ENCODE measurements at regions not wholly inside any gene's neighbourhood (a gene's known extent, or its start where the extent isn't known, plus 50 kb on each side); places are given as distances from the start of the nearest gene placed in this dataset.

DNA sequence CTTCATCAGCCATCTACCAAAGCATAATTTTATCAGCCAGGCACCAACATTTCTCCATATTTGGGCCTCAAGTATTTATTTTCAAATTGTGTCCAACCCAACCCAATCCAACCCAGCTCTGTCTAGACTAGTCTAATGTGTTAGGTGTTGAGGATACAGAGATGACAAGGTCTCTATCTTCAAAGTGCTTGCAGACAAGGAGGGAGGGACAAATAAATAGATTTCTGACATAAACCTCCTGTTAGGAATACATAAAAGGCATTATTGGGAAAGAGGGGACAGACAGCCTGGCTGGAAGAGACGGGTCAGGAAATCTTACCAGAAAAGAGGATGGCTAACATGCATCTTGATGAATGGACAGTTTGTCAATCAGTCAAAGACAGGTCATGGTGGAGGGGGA, 115.4 kb upstream of the RPS6KA3 start:
- no peaks in the 10 kb centered on the region for H3K27me3 ChIP-seq (ENCODE audit: control insufficient read depth, insufficient read depth, low read length, poor library complexity, severe bottlenecking)
- WGBS, 2 experiments (ENCODE audit: insufficient coverage in 1 of 2, insufficient read length in 1 of 2), result 100% methylated on average over 1 of the region's 1 CpG; no CpG with 5 or more reads in 1 of the 2 experiments
- no peak overlapping the region for H3K27ac ChIP-seq (ENCODE audit: low read depth, low read length)
- H3K4me1 Mint-ChIP-seq, result no peaks in the 10 kb centered on the region
- H3K36me3 Mint-ChIP-seq (ENCODE audit: low read depth), result no peaks in the 10 kb centered on the region
- TF ChIP-seq, protein P1, sequence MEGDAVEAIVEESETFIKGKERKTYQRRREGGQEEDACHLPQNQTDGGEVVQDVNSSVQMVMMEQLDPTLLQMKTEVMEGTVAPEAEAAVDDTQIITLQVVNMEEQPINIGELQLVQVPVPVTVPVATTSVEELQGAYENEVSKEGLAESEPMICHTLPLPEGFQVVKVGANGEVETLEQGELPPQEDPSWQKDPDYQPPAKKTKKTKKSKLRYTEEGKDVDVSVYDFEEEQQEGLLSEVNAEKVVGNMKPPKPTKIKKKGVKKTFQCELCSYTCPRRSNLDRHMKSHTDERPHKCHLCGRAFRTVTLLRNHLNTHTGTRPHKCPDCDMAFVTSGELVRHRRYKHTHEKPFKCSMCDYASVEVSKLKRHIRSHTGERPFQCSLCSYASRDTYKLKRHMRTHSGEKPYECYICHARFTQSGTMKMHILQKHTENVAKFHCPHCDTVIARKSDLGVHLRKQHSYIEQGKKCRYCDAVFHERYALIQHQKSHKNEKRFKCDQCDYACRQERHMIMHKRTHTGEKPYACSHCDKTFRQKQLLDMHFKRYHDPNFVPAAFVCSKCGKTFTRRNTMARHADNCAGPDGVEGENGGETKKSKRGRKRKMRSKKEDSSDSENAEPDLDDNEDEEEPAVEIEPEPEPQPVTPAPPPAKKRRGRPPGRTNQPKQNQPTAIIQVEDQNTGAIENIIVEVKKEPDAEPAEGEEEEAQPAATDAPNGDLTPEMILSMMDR (conservative IDR thresholded peaks at IDR 0.05), result no peak
- no peak overlapping the region for H3K27ac Mint-ChIP-seq
- no peak overlapping the region for H3K4me3 ChIP-seq (ENCODE audit: low read length)
- H3K36me3 ChIP-seq (ENCODE audit: control insufficient read depth, insufficient read depth, low read length), result no peaks in the 10 kb centered on the region
- DNase-seq, result no peak
- no peaks in the 10 kb centered on the region for H3K27me3 Mint-ChIP-seq (ENCODE audit: insufficient read depth)
- H3K4me3 Mint-ChIP-seq, result no peak overlapping the region
- H3K9me3 ChIP-seq (ENCODE audit: control insufficient read depth, low read length), result no peaks in the 10 kb centered on the region
- no peak overlapping the region for H3K9ac ChIP-seq (ENCODE audit: extremely low read depth, low read length, poor library complexity, severe bottlenecking)
- no peaks in the 10 kb centered on the region for H3K4me1 ChIP-seq (ENCODE audit: control insufficient read depth, insufficient read depth, low read length)
- H3K9me3 Mint-ChIP-seq, result peaks cover 32% of the 10 kb centered on the region

DNA sequence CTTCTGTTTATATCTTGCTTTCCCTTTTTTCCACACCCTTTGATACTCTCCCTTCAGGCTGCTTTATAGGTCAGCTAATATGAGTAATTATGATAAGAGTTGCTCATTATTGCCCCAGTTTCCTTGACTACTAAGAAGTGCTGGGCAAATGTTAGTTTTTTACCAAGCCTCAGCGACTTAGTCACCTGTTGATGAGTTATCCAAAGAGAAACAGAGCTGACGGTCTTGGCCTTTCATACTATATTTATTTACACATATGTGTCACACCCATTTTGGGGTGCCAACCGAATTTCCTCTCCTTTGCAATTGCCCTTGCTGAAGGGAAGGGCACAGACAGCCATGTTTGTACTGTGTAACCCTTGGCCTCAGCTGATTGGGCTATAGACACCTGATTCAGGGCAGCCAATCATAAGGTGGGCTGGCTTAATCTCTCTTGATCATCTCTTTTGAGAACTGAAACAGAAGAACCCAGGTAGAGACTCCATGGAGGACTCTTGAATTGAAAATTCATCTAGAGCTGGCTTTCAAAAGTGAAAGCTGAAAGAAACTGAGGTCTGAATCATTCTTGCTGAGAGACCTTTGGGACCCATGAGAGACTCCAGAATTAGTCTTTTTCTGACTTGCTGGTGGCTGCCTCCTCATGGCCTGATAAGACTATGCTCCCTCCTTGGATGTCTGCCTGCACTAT, 111.7 kb upstream of the RPS6KA3 start:
- no peaks in the 10 kb centered on the region for H3K27me3 ChIP-seq (ENCODE audit: control insufficient read depth, insufficient read depth, low read length, poor library complexity, severe bottlenecking)
- Mint-ChIP-seq H3K36me3 (ENCODE audit: low read depth) (no peaks in the 10 kb centered on the region), H3K27me3 (ENCODE audit: insufficient read depth) (no peaks in the 10 kb centered on the region), H3K4me3 (no peak overlapping the region), H3K27ac (no peak overlapping the region), H3K9me3 (peaks cover 32% of the 10 kb centered on the region), H3K4me1 (peaks cover 3% of the 10 kb centered on the region)
- DNase-seq, result no peak
- TF ChIP-seq, protein P1 (conservative IDR thresholded peaks at IDR 0.05), result no peak
- no peak overlapping the region for H3K9ac ChIP-seq (ENCODE audit: extremely low read depth, low read length, poor library complexity, severe bottlenecking)
- 80 to 83% methylated on average over 1 to 3 of the region's 3 CpGs for WGBS, 2 experiments (ENCODE audit: insufficient coverage in 1 of 2, insufficient read length in 1 of 2)
- H3K9me3 ChIP-seq (ENCODE audit: control insufficient read depth, low read length), result peaks cover 7% of the 10 kb centered on the region
- H3K4me1 ChIP-seq (ENCODE audit: control insufficient read depth, insufficient read depth, low read length), result no peaks in the 10 kb centered on the region
- no peaks in the 10 kb centered on the region for H3K36me3 ChIP-seq (ENCODE audit: control insufficient read depth, insufficient read depth, low read length)
- H3K4me3 ChIP-seq (ENCODE audit: low read length), result no peak overlapping the region
- H3K27ac ChIP-seq (ENCODE audit: low read depth, low read length), result no peak overlapping the region

DNA sequence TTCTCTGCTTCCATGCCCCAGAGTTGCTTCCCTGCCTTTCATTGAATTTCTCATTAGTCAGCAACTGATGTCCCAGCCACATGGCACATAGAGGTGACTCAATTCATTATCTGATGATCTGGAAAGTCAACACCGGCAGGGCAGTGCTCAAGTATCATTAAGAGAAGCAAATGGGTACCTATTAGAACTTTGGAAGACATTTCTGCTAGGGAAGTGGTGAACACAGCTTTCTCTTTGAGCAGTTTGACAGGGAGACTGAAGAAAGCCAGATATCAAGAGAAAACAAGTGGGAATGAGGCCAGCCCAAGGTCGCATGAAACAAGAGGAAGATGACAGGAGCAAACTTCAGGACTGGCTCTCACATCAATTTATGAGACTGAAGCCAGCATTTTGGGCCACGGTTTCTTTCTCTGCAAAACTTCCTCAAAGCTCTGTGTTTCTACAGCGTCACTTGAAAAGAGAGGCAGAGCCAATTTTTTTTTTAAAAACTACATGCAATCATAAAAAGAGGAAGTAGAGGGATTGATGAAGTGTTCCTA, 108.3 kb upstream of the RPS6KA3 start:
- Histone ChIP-seq H3K9me3 (ENCODE audit: control insufficient read depth, low read length) (peaks cover 7% of the 10 kb centered on the region), H3K9ac (ENCODE audit: extremely low read depth, low read length, poor library complexity, severe bottlenecking) (no peak overlapping the region), H3K27ac (ENCODE audit: low read depth, low read length) (no peak overlapping the region), H3K36me3 (ENCODE audit: control insufficient read depth, insufficient read depth, low read length) (no peaks in the 10 kb centered on the region), H3K27me3 (ENCODE audit: control insufficient read depth, insufficient read depth, low read length, poor library complexity, severe bottlenecking) (no peaks in the 10 kb centered on the region), H3K4me1 (ENCODE audit: control insufficient read depth, insufficient read depth, low read length) (no peaks in the 10 kb centered on the region), H3K4me3 (ENCODE audit: low read length) (no peak overlapping the region)
- WGBS, 2 experiments (ENCODE audit: insufficient coverage in 1 of 2, insufficient read length in 1 of 2), result 84 to 90% methylated on average over 2 to 4 of the region's 4 CpGs
- Mint-ChIP-seq H3K36me3 (ENCODE audit: low read depth) (no peaks in the 10 kb centered on the region), H3K4me3 (no peak overlapping the region), H3K27ac (no peak overlapping the region), H3K27me3 (ENCODE audit: insufficient read depth) (no peaks in the 10 kb centered on the region), H3K9me3 (peaks cover 28% of the 10 kb centered on the region), H3K4me1 (peaks cover 3% of the 10 kb centered on the region)
- no peak for DNase-seq
- TF ChIP-seq, protein P1 (conservative IDR thresholded peaks at IDR 0.05), result no peak
